ENCODE measurements at regions not wholly inside any gene's neighbourhood (a gene's known extent, or its start where the extent isn't known, plus 50 kb on each side); places are given as distances from the start of the nearest gene placed in this dataset.

GRCh38 chr1:219847215-219847855, 81.0 kb downstream of the SLC30A10 start:
- TF ChIP-seq POLR2A (IDR thresholded peaks at IDR 0.05) (no peak), CTCF (IDR thresholded peaks at IDR 0.05) (no peak)

Data from thyroid gland (tissue), 4 donors.